HCT116 (cell line): ENCODE measurements at regions not wholly inside any gene's neighbourhood (a gene's known extent, or its start where the extent isn't known, plus 50 kb on each side); places are given as distances from the start of the nearest gene placed in this dataset.

Source experiments
- EZH2 ChIP-seq: fragments of 200-600 bp; sonication (generic); IDR thresholded peaks from 2 replicates; pipeline ENCODE4 v1.6.1; 2017; ENCODE audit warnings: antibody characterized with exemption, mixed run types
- JUND ChIP-seq: IDR thresholded peaks from 2 replicates; pipeline ENCODE4 v1.6.1; 2012
- POLR2A ChIP-seq: IDR thresholded peaks from 2 replicates; pipeline ENCODE4 v1.7.0; 2011; ENCODE audit warnings: borderline replicate concordance; ENCODE audit not compliant: insufficient read depth, insufficient read length; ENCODE audit errors: extremely low read depth
- POLR2AphosphoS5 ChIP-seq: IDR thresholded peaks from 2 replicates; pipeline ENCODE4 v1.6.1; 2011; ENCODE audit warnings: mild to moderate bottlenecking, low read depth, low read length, moderate library complexity
- RAD21 ChIP-seq: IDR thresholded peaks from 2 replicates; pipeline ENCODE4 v1.6.1; 2012; ENCODE audit warnings: low read depth, mild to moderate bottlenecking
- SP1 ChIP-seq: IDR thresholded peaks from 2 replicates; pipeline ENCODE4 v1.6.1; 2012; ENCODE audit warnings: low read depth
- ZFX ChIP-seq: fragments of 450-650 bp; IDR thresholded peaks from 2 replicates; pipeline ENCODE4 v1.6.1; 2017
- TF ChIP-seq, protein P1 (sequence below): IDR thresholded peaks from 2 replicates; pipeline ENCODE4 v1.6.1; 2012; ENCODE audit warnings: low read depth
- TF ChIP-seq, protein P2 (sequence below): IDR thresholded peaks from 2 replicates; pipeline ENCODE4 v1.6.1; 2012
- TF ChIP-seq, protein P3 (sequence below), 3 experiments: fragments of 200-600 bp in 1 of 3; sonication (generic) in 1 of 3; IDR thresholded peaks in 2 of 3; conservative IDR thresholded peaks in 1 of 3; 2 replicates each; pipeline ENCODE4 v1.5.1; 2012 to 2017; ENCODE audit warnings: low read depth in 2 of 3, low read length in 2 of 3, antibody characterized with exemption in 1 of 3, borderline replicate concordance in 1 of 3, control low read depth in 1 of 3, mild to moderate bottlenecking in 1 of 3, mixed read lengths in 1 of 3, mixed run types in 1 of 3, moderate library complexity in 1 of 3; ENCODE audit not compliant: insufficient read depth in 1 of 3
- TF ChIP-seq, protein P4 (sequence below): IDR thresholded peaks from 2 replicates; pipeline ENCODE4 v1.6.1; 2011; ENCODE audit warnings: mild to moderate bottlenecking, low read length, moderate library complexity; ENCODE audit not compliant: insufficient replicate concordance; ENCODE audit errors: extremely low read depth

DNA sequence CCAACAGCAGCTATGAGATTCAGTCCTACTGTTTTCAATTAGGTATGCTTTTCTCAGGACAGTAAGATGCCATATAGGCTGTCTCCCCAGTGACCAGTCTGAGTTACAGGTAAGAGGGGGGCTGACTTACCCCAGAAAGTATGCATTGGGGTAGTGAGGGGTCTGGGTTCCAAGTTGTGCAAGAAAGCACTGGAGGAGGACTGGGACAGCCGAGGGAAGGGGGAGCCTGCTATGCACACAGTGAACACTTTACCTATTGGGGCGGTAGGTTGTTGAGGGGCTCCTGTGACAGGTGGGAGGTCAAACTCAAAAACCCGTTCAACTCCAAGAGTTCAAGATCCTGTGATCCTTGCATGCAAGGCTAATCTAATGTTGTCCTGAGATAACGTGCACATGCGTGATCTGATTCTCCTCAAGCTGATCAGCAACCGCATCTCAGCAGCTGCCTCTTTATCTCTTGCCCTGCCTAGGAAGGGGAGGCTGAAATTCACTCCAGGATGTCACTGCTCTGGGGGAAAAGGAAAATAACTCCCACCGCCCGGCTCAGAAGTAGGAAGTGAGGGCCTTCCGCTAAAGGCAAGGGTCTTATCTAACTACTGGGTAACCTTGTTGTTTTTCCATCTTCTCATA is 108.8 kb upstream of the KIT start:
- TF ChIP-seq POLR2A (no peak), EZH2 (no peak), RAD21 (no peak), ZFX (no peak), JUND (no peak), SP1 (no peak), POLR2AphosphoS5 (no peak)
- TF ChIP-seq, protein P1, sequence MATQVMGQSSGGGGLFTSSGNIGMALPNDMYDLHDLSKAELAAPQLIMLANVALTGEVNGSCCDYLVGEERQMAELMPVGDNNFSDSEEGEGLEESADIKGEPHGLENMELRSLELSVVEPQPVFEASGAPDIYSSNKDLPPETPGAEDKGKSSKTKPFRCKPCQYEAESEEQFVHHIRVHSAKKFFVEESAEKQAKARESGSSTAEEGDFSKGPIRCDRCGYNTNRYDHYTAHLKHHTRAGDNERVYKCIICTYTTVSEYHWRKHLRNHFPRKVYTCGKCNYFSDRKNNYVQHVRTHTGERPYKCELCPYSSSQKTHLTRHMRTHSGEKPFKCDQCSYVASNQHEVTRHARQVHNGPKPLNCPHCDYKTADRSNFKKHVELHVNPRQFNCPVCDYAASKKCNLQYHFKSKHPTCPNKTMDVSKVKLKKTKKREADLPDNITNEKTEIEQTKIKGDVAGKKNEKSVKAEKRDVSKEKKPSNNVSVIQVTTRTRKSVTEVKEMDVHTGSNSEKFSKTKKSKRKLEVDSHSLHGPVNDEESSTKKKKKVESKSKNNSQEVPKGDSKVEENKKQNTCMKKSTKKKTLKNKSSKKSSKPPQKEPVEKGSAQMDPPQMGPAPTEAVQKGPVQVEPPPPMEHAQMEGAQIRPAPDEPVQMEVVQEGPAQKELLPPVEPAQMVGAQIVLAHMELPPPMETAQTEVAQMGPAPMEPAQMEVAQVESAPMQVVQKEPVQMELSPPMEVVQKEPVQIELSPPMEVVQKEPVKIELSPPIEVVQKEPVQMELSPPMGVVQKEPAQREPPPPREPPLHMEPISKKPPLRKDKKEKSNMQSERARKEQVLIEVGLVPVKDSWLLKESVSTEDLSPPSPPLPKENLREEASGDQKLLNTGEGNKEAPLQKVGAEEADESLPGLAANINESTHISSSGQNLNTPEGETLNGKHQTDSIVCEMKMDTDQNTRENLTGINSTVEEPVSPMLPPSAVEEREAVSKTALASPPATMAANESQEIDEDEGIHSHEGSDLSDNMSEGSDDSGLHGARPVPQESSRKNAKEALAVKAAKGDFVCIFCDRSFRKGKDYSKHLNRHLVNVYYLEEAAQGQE: no peak
- TF ChIP-seq, protein P2, sequence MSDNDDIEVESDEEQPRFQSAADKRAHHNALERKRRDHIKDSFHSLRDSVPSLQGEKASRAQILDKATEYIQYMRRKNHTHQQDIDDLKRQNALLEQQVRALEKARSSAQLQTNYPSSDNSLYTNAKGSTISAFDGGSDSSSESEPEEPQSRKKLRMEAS: no peak
- TF ChIP-seq, protein P3, sequence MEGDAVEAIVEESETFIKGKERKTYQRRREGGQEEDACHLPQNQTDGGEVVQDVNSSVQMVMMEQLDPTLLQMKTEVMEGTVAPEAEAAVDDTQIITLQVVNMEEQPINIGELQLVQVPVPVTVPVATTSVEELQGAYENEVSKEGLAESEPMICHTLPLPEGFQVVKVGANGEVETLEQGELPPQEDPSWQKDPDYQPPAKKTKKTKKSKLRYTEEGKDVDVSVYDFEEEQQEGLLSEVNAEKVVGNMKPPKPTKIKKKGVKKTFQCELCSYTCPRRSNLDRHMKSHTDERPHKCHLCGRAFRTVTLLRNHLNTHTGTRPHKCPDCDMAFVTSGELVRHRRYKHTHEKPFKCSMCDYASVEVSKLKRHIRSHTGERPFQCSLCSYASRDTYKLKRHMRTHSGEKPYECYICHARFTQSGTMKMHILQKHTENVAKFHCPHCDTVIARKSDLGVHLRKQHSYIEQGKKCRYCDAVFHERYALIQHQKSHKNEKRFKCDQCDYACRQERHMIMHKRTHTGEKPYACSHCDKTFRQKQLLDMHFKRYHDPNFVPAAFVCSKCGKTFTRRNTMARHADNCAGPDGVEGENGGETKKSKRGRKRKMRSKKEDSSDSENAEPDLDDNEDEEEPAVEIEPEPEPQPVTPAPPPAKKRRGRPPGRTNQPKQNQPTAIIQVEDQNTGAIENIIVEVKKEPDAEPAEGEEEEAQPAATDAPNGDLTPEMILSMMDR (IDR thresholded peaks at IDR 0.05 in 2 of 3, conservative IDR thresholded peaks at IDR 0.05 in 1 of 3; ENCODE audit: borderline replicate concordance in 1 of 3, insufficient read depth in 1 of 3, low read depth in 2 of 3, low read length in 2 of 3): no peak
- TF ChIP-seq, protein P4, sequence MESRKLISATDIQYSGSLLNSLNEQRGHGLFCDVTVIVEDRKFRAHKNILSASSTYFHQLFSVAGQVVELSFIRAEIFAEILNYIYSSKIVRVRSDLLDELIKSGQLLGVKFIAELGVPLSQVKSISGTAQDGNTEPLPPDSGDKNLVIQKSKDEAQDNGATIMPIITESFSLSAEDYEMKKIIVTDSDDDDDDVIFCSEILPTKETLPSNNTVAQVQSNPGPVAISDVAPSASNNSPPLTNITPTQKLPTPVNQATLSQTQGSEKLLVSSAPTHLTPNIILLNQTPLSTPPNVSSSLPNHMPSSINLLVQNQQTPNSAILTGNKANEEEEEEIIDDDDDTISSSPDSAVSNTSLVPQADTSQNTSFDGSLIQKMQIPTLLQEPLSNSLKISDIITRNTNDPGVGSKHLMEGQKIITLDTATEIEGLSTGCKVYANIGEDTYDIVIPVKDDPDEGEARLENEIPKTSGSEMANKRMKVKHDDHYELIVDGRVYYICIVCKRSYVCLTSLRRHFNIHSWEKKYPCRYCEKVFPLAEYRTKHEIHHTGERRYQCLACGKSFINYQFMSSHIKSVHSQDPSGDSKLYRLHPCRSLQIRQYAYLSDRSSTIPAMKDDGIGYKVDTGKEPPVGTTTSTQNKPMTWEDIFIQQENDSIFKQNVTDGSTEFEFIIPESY: no peak
